B cell (primary cell): ENCODE measurements at regions not wholly inside any gene's neighbourhood (a gene's known extent, or its start where the extent isn't known, plus 50 kb on each side); places are given as distances from the start of the nearest gene placed in this dataset.

Experiments
- ATAC-seq: fragments of 200-7000 bp; cut with Tn5 transposase; one replicate; pipeline ENCODE4 v1.10.0; 2021; ENCODE audit warnings: low read depth, mild to moderate bottlenecking, moderate number of reproducible peaks, moderate library complexity
- CTCF ChIA-PET: fragments of 350-600 bp; sonication (Branson Sonifier 250); formaldehyde crosslinking; loops from one replicate; lab custom pipeline; 2021; ENCODE audit warnings: antibody characterized with exemption, inconsistent platforms; lab: Charles Lee
- POLR2A ChIA-PET: fragments of 350-600 bp; sonication (Branson Sonifier 250); formaldehyde crosslinking; loops from one replicate; lab custom pipeline; 2021; ENCODE audit warnings: antibody characterized with exemption; lab: Charles Lee
- DNase-seq: peaks from one replicate; pipeline ENCODE4 v3.0.0; 2013
- H2AFZ ChIP-seq: 2 replicates; pipeline ENCODE4 v1.6.1; 2012; ENCODE audit warnings: mild to moderate bottlenecking, low read depth, low read length; ENCODE audit not compliant: insufficient read depth, poor library complexity, severe bottlenecking
- H3K27ac ChIP-seq, 2 donors: 1 replicate in 1 of 2; 2 replicates in 1 of 2; pipeline ENCODE4 v1.5.1; 2012 to 2013; ENCODE audit warnings: low read length in 2 of 2, mild to moderate bottlenecking in 2 of 2, moderate library complexity in 1 of 2
- H3K27me3 ChIP-seq, 4 experiments: fragments of 200-600 bp in 1 of 4; sonication (generic) in 1 of 4; replicated peaks in 1 of 4; 1 replicate in 2 of 4; 2 replicates in 2 of 4; pipeline versions ENCODE4 v1.6.1 to v1.7.0; 2013 to 2016; ENCODE audit warnings: low read length in 3 of 4, mild to moderate bottlenecking in 2 of 4, mixed read lengths in 1 of 4, moderate library complexity in 1 of 4; ENCODE audit not compliant: insufficient read depth in 4 of 4, control insufficient read depth in 3 of 4; ENCODE audit errors: control extremely low read depth in 1 of 4
- H3K36me3 ChIP-seq, 2 experiments: replicated peaks in 1 of 2; 1 replicate in 1 of 2; 2 replicates in 1 of 2; pipeline versions ENCODE4 v1.6.1 to v1.7.1; 2013; ENCODE audit warnings: low read length in 1 of 2; ENCODE audit not compliant: insufficient read depth in 2 of 2, control insufficient read depth in 1 of 2; ENCODE audit errors: control extremely low read depth in 1 of 2, extremely low read depth in 1 of 2
- H3K4me1 ChIP-seq, 2 donors: fragments of 200-600 bp in 1 of 2; sonication (generic) in 1 of 2; 1 replicate in 1 of 2; 2 replicates in 1 of 2; pipeline versions ENCODE4 v1.5.1 to v1.6.1; 2013 to 2017; ENCODE audit warnings: low read length in 2 of 2; ENCODE audit not compliant: control insufficient read depth in 2 of 2, insufficient read depth in 2 of 2
- H3K4me2 ChIP-seq: replicated peaks from 2 replicates; pipeline ENCODE3; 2012; ENCODE audit warnings: mild to moderate bottlenecking, low read depth, low read length; ENCODE audit not compliant: poor library complexity, severe bottlenecking
- H3K4me3 ChIP-seq, 5 experiments: fragments of 200-600 bp in 1 of 5; sonication (generic) in 1 of 5; 1 replicate in 3 of 5; 2 replicates in 2 of 5; pipeline versions ENCODE4 v1.5.1 to v1.7.0; 2011 to 2016; ENCODE audit warnings: low read length in 4 of 5, mild to moderate bottlenecking in 4 of 5, low read depth in 2 of 5, control low read depth in 1 of 5, moderate library complexity in 1 of 5; ENCODE audit not compliant: insufficient read depth in 1 of 5; ENCODE audit errors: control extremely low read depth in 1 of 5, extremely low read depth in 1 of 5
- H3K79me2 ChIP-seq: fragments of 200-600 bp; sonication (generic); one replicate; pipeline ENCODE4 v1.6.0; 2016; ENCODE audit warnings: low read length; ENCODE audit not compliant: control insufficient read depth, insufficient read depth
- H3K9ac ChIP-seq: fragments of 200-600 bp; sonication (generic); 2 replicates; pipeline ENCODE4 v1.6.1; 2017; ENCODE audit warnings: mild to moderate bottlenecking, low read length, moderate library complexity
- H3K9me3 ChIP-seq, 3 donors: one replicate each; pipeline versions ENCODE4 v1.6.1 to v1.7.1; 2013; ENCODE audit warnings: low read length in 2 of 3; ENCODE audit not compliant: control insufficient read depth in 2 of 3, insufficient read depth in 1 of 3; ENCODE audit errors: control extremely low read depth in 1 of 3
- H4K20me1 ChIP-seq: 2 replicates; pipeline ENCODE4 v1.6.0; 2012; ENCODE audit warnings: mild to moderate bottlenecking, low read length; ENCODE audit not compliant: insufficient read depth, control insufficient read depth, poor library complexity, severe bottlenecking
- H3K27ac Mint-ChIP-seq: one replicate; pipeline ENCODE4 v1.8.0; 2021; ENCODE audit warnings: mixed read lengths
- H3K27me3 Mint-ChIP-seq: one replicate; pipeline ENCODE4 v1.8.0; 2021; ENCODE audit warnings: mixed read lengths
- H3K4me1 Mint-ChIP-seq: one replicate; pipeline ENCODE4 v1.8.0; 2021; ENCODE audit warnings: mixed read lengths
- H3K4me3 Mint-ChIP-seq: one replicate; pipeline ENCODE4 v1.8.0; 2021; ENCODE audit warnings: mixed read lengths
- H3K9me3 Mint-ChIP-seq: one replicate; pipeline ENCODE4 v1.8.0; 2022; ENCODE audit warnings: mixed read lengths; ENCODE audit not compliant: insufficient read depth
- CTCF ChIP-seq: fragments of 200-600 bp; IDR thresholded peaks from one replicate; pipeline ENCODE4 v1.8.0; 2022; ENCODE audit warnings: antibody characterized with exemption, mild to moderate bottlenecking
- EZH2 ChIP-seq: IDR thresholded peaks from 2 replicates; pipeline ENCODE4 v1.6.1; 2012; ENCODE audit warnings: borderline replicate concordance, low read depth, mild to moderate bottlenecking, moderate library complexity, low read length; ENCODE audit not compliant: insufficient read depth, poor library complexity, severe bottlenecking
- WGBS: methylation state at CpG from one replicate; pipeline ENCODE4 v1.1.5; 2013; ENCODE audit warnings: missing lambda C conversion rate; ENCODE audit not compliant: insufficient coverage; 5-methylcytosine and 5-hydroxymethylcytosine counted together
- intact Hi-C: fragments of 100-400 bp; cut with micrococcal nuclease; formaldehyde crosslinking; loops from one replicate; pipeline ENCODE4 v1.10.0; 2022

- Histone ChIP-seq H3K4me1 (no peaks in the 10 kb centered on the region), H3K9ac (no peak overlapping the region), H3K27me3 (no peaks in the 10 kb centered on the region), H3K79me2 (no peaks in the 10 kb centered on the region), H3K4me2 (no peak overlapping the region), H4K20me1 (no peaks in the 10 kb centered on the region), H3K36me3 (no peaks in the 10 kb centered on the region), H3K27ac (no peak overlapping the region), H3K4me3 (no peak overlapping the region), H2AFZ (no peak overlapping the region), H3K9me3 (peaks cover 0 to 7% (median 0%) of the 10 kb centered on the region in 3 donors)
- 74% methylated on average over 2 of the region's 4 CpGs for WGBS
- DNase-seq = no peak
- ATAC-seq = no peak
- POLR2A ChIA-PET = no interaction called here
- CTCF ChIA-PET = no interaction called here
- TF ChIP-seq EZH2 (no peak), CTCF (no peak)
- Mint-ChIP-seq H3K9me3 (no peaks in the 10 kb centered on the region), H3K4me3 (no peak overlapping the region), H3K4me1 (no peaks in the 10 kb centered on the region), H3K27ac (no peak overlapping the region), H3K27me3 (no peaks in the 10 kb centered on the region)
- intact Hi-C loops = no loop called here
These were observed 122.3 kb downstream of the PCTP start for GRCh38 chr17:55873017-55873758.

- H3K9ac ChIP-seq = no peak overlapping the region
- H3K27ac Mint-ChIP-seq = no peak overlapping the region
- H3K4me1 Mint-ChIP-seq = no peaks in the 10 kb centered on the region
- H3K4me3 ChIP-seq = no peak overlapping the region
- no peak overlapping the region for H3K4me3 Mint-ChIP-seq
- no peaks in the 10 kb centered on the region for H3K79me2 ChIP-seq
- no peak overlapping the region for H3K4me2 ChIP-seq
- no peak for TF ChIP-seq EZH2
- no peak for TF ChIP-seq CTCF
- H3K27me3 Mint-ChIP-seq = peaks cover 5% of the 10 kb centered on the region
- ATAC-seq (no peak), DNase-seq (no peak)
- intact Hi-C loops = no loop called here
- H3K9me3 Mint-ChIP-seq = no peaks in the 10 kb centered on the region
- no peak overlapping the region for H3K27ac ChIP-seq
- POLR2A ChIA-PET = no interaction called here
- CTCF ChIA-PET = no interaction called here
- H3K9me3 ChIP-seq = no peaks in the 10 kb centered on the region
- H4K20me1 ChIP-seq = no peaks in the 10 kb centered on the region
- no peak overlapping the region for H2AFZ ChIP-seq
- H3K4me1 ChIP-seq = no peaks in the 10 kb centered on the region
- H3K27me3 ChIP-seq = no peaks in the 10 kb centered on the region
- WGBS = no CpG with 5 or more reads among the region's 1 CpG
- H3K36me3 ChIP-seq = no peaks in the 10 kb centered on the region
These were observed 132.3 kb downstream of the PCTP start for GRCh38 chr17:55883149-55883548.
